T-helper 1 cell (primary cell): ENCODE measurements at regions not wholly inside any gene's neighbourhood (a gene's known extent, or its start where the extent isn't known, plus 50 kb on each side); places are given as distances from the start of the nearest gene placed in this dataset.
"Not testable (repeated sequence)": the region's sequence is repeated elsewhere in the genome, so short reads cannot be mapped to it uniquely, and the experiment has no call there.

ENCODE experiments used
- DNase-seq, 5 donors: peaks; one replicate each; pipeline ENCODE4 v3.0.0-alpha.2; 2012 to 2020

- no peak for DNase-seq
These were observed 55.0 kb upstream of the PPP1R2C start for GRCh38 chrX:42832764-42833549.

GRCh38 chrX:42833550-42833940 lies 55.6 kb upstream of the PPP1R2C start:
- not testable (repeated sequence) for DNase-seq

GRCh38 chrX:42837101-42837726 lies 59.3 kb upstream of the PPP1R2C start:
- no peak for DNase-seq

- DNase-seq: peak in 1 of 5 donors; percentile 2
These were observed 59.8 kb upstream of the PPP1R2C start for GRCh38 chrX:42837747-42838146.

GRCh38 chrX:42839632-42840031 lies 61.7 kb upstream of the PPP1R2C start:
- DNase-seq: no peak

GRCh38 chrX:42846741-42847140 lies 68.8 kb upstream of the PPP1R2C start:
- no peak for DNase-seq

GRCh38 chrX:42855259-42855658 lies 77.3 kb upstream of the PPP1R2C start:
- DNase-seq: no peak

- DNase-seq: no peak
These were observed 79.8 kb upstream of the PPP1R2C start for GRCh38 chrX:42857766-42858165.

- DNase-seq: no peak
These were observed 91.0 kb upstream of the PPP1R2C start for GRCh38 chrX:42869011-42869410.

- DNase-seq: peak in 1 of 5 donors; percentile 8
These were observed 91.9 kb upstream of the PPP1R2C start for GRCh38 chrX:42869659-42870476.

- DNase-seq: no peak
These were observed 108.6 kb upstream of the PPP1R2C start for GRCh38 chrX:42886519-42886918.

- DNase-seq: no peak
These were observed 123.0 kb upstream of the PPP1R2C start for GRCh38 chrX:42900947-42901346.

- no peak for DNase-seq
These were observed 124.5 kb upstream of the PPP1R2C start for GRCh38 chrX:42902513-42902912.

GRCh38 chrX:42920752-42921151 lies 142.8 kb upstream of the PPP1R2C start:
- no peak for DNase-seq

- no peak for DNase-seq
These were observed 152.1 kb upstream of the PPP1R2C start for GRCh38 chrX:42930071-42930470.

GRCh38 chrX:42930951-42931350 lies 153.0 kb upstream of the PPP1R2C start:
- DNase-seq: no peak

- DNase-seq: no peak
These were observed 155.2 kb upstream of the PPP1R2C start for GRCh38 chrX:42933187-42933586.

- DNase-seq: peak in 1 of 5 donors; percentile 76
These were observed 156.2 kb upstream of the PPP1R2C start for GRCh38 chrX:42934020-42934726.

- no peak for DNase-seq
These were observed 163.7 kb upstream of the PPP1R2C start for GRCh38 chrX:42941671-42942070.

- peak in 2 of 5 donors; percentile 10 to 83 for DNase-seq
These were observed 165.3 kb upstream of the PPP1R2C start for GRCh38 chrX:42943051-42943974.

GRCh38 chrX:42944381-42944998 lies 166.5 kb upstream of the PPP1R2C start:
- DNase-seq: peak in 1 of 5 donors; percentile 73
